ENCODE measurements at regions not wholly inside any gene's neighbourhood (a gene's known extent, or its start where the extent isn't known, plus 50 kb on each side); places are given as distances from the start of the nearest gene placed in this dataset.

- 0 out of 2 replicates have a peak, but pooled peaks cover 5% of the 10 kb centered on the region for H3K4me1 ChIP-seq (ENCODE audit: low read length)
- no peaks in the 10 kb centered on the region for H3K36me3 ChIP-seq (replicated peaks; ENCODE audit: low read depth, low read length)
- no peak for TF ChIP-seq EZH2phosphoT487 (IDR thresholded peaks at IDR 0.05; ENCODE audit: low read depth)
- TF ChIP-seq CTCF (IDR thresholded peaks at IDR 0.05; ENCODE audit: low read depth, low read length), result no peak
- H3K27ac ChIP-seq (ENCODE audit: low read length), result no peak overlapping the region
- no peak overlapping the region for H3K9ac ChIP-seq (ENCODE audit: low read length)
- peaks cover 29% of the 10 kb centered on the region for H3K27me3 ChIP-seq (ENCODE audit: low read depth, low read length)
- no peak overlapping the region for H3K4me3 ChIP-seq (ENCODE audit: low read length)
- no peaks in the 10 kb centered on the region for H3K79me2 ChIP-seq (ENCODE audit: low read length)
- H3K9me3 ChIP-seq (ENCODE audit: insufficient read depth, low read length), result no peaks in the 10 kb centered on the region
- no peak overlapping the region for H2AFZ ChIP-seq (ENCODE audit: low read depth, low read length)
- H3K4me2 ChIP-seq (ENCODE audit: low read length), result no peak overlapping the region
- H4K20me1 ChIP-seq (ENCODE audit: insufficient read depth, low read length), result no peaks in the 10 kb centered on the region
Measured at GRCh38 chr20:39116020-39116419, 153.9 kb downstream of the DHX35 start.

- H3K27ac ChIP-seq (ENCODE audit: low read length), result no peak overlapping the region
- TF ChIP-seq EZH2phosphoT487 (IDR thresholded peaks at IDR 0.05; ENCODE audit: low read depth), result no peak
- TF ChIP-seq CTCF (IDR thresholded peaks at IDR 0.05; ENCODE audit: low read depth, low read length), result peak; percentile 91
- no peaks in the 10 kb centered on the region for H3K36me3 ChIP-seq (replicated peaks; ENCODE audit: low read depth, low read length)
- no peaks in the 10 kb centered on the region for H4K20me1 ChIP-seq (ENCODE audit: insufficient read depth, low read length)
- H3K27me3 ChIP-seq (ENCODE audit: low read depth, low read length), result peaks cover 49% of the 10 kb centered on the region
- no peaks in the 10 kb centered on the region for H3K9me3 ChIP-seq (ENCODE audit: insufficient read depth, low read length)
- H3K79me2 ChIP-seq (ENCODE audit: low read length), result no peaks in the 10 kb centered on the region
- peak overlapping the region; percentile 41; the same call in 1 of the 2 replicates for H2AFZ ChIP-seq (ENCODE audit: low read depth, low read length)
- peak overlapping the region; percentile 25 for H3K4me2 ChIP-seq (ENCODE audit: low read length)
- H3K4me3 ChIP-seq (ENCODE audit: low read length), result peak overlapping the region; percentile 18; the same call in 1 of the 2 replicates
- H3K9ac ChIP-seq (ENCODE audit: low read length), result no peak overlapping the region
- 0 out of 2 replicates have a peak, but pooled peaks cover 5% of the 10 kb centered on the region for H3K4me1 ChIP-seq (ENCODE audit: low read length)
Measured at GRCh38 chr20:39112178-39112743, 150.1 kb downstream of the DHX35 start.

- TF ChIP-seq EZH2phosphoT487 (IDR thresholded peaks at IDR 0.05; ENCODE audit: low read depth), result no peak
- TF ChIP-seq CTCF (IDR thresholded peaks at IDR 0.05; ENCODE audit: low read depth, low read length), result no peak
- Histone ChIP-seq H3K79me2 (ENCODE audit: low read length) (no peaks in the 10 kb centered on the region), H2AFZ (ENCODE audit: low read depth, low read length) (0 out of 2 replicates have a peak overlapping the region, but pooled peaks have one; percentile 41), H3K9me3 (ENCODE audit: insufficient read depth, low read length) (no peaks in the 10 kb centered on the region), H3K36me3 (replicated peaks; ENCODE audit: low read depth, low read length) (no peaks in the 10 kb centered on the region), H3K27ac (ENCODE audit: low read length) (no peak overlapping the region), H3K9ac (ENCODE audit: low read length) (no peak overlapping the region), H3K27me3 (ENCODE audit: low read depth, low read length) (peaks cover 56% of the 10 kb centered on the region), H4K20me1 (ENCODE audit: insufficient read depth, low read length) (no peaks in the 10 kb centered on the region), H3K4me3 (ENCODE audit: low read length) (no peak overlapping the region), H3K4me2 (ENCODE audit: low read length) (peak overlapping the region; percentile 7; the same call in 1 of the 2 replicates), H3K4me1 (ENCODE audit: low read length) (0 out of 2 replicates have a peak, but pooled peaks cover 5% of the 10 kb centered on the region)
Measured at GRCh38 chr20:39111359-39112177, 149.4 kb downstream of the DHX35 start.

GRCh38 chr20:39110819-39111136 is 148.6 kb downstream of the DHX35 start:
- Histone ChIP-seq H2AFZ (ENCODE audit: low read depth, low read length) (no peak overlapping the region), H3K9me3 (ENCODE audit: insufficient read depth, low read length) (no peaks in the 10 kb centered on the region), H3K79me2 (ENCODE audit: low read length) (no peaks in the 10 kb centered on the region), H4K20me1 (ENCODE audit: insufficient read depth, low read length) (no peaks in the 10 kb centered on the region), H3K36me3 (replicated peaks; ENCODE audit: low read depth, low read length) (no peaks in the 10 kb centered on the region), H3K27me3 (ENCODE audit: low read depth, low read length) (peaks cover 62% of the 10 kb centered on the region), H3K9ac (ENCODE audit: low read length) (no peak overlapping the region), H3K4me1 (ENCODE audit: low read length) (0 out of 2 replicates have a peak, but pooled peaks cover 5% of the 10 kb centered on the region), H3K4me3 (ENCODE audit: low read length) (no peak overlapping the region), H3K27ac (ENCODE audit: low read length) (no peak overlapping the region), H3K4me2 (ENCODE audit: low read length) (no peak overlapping the region)
- TF ChIP-seq EZH2phosphoT487 (IDR thresholded peaks at IDR 0.05; ENCODE audit: low read depth) (no peak), CTCF (IDR thresholded peaks at IDR 0.05; ENCODE audit: low read depth, low read length) (no peak)
